ENCODE measurements at regions not wholly inside any gene's neighbourhood (a gene's known extent, or its start where the extent isn't known, plus 50 kb on each side); places are given as distances from the start of the nearest gene placed in this dataset.

- no peak overlapping the region for H3K4me3 ChIP-seq (ENCODE audit: low read depth, low read length)
- DNase-seq (ENCODE audit: low read depth) = no peak
- TF ChIP-seq, protein P1, sequence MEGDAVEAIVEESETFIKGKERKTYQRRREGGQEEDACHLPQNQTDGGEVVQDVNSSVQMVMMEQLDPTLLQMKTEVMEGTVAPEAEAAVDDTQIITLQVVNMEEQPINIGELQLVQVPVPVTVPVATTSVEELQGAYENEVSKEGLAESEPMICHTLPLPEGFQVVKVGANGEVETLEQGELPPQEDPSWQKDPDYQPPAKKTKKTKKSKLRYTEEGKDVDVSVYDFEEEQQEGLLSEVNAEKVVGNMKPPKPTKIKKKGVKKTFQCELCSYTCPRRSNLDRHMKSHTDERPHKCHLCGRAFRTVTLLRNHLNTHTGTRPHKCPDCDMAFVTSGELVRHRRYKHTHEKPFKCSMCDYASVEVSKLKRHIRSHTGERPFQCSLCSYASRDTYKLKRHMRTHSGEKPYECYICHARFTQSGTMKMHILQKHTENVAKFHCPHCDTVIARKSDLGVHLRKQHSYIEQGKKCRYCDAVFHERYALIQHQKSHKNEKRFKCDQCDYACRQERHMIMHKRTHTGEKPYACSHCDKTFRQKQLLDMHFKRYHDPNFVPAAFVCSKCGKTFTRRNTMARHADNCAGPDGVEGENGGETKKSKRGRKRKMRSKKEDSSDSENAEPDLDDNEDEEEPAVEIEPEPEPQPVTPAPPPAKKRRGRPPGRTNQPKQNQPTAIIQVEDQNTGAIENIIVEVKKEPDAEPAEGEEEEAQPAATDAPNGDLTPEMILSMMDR (IDR thresholded peaks at IDR 0.05; ENCODE audit: insufficient read depth, low read length) = no peak
Observed at GRCh38 chr4:178140326-178140915, 698.2 kb upstream of the AGA start.

- no peak overlapping the region for H3K4me3 ChIP-seq (ENCODE audit: low read depth, low read length)
- DNase-seq (ENCODE audit: low read depth) = no peak
- TF ChIP-seq, protein P1 (IDR thresholded peaks at IDR 0.05; ENCODE audit: insufficient read depth, low read length) = no peak
Observed at GRCh38 chr4:178142724-178143123, 700.5 kb upstream of the AGA start.

DNA sequence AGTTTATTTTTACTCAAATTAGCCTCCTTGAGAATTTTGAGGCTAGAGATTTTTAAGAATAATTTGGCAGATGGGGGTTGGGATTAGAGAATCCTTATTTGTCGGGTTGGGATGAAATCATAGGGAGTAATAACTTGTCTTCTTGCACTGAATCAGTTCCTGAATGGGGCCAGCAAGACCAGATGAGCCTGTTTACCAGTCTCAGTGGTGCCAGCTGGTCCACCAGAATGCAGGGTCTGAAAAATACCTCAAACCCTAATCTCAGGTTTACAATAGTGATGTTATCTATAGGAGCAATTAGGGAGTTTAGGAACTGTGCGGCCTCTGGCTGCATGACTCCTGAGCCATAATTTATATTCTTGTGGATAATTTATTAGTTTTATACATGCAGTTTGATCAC lies 705.9 kb upstream of the AGA start:
- H3K4me3 ChIP-seq (ENCODE audit: low read depth, low read length) = no peak overlapping the region
- DNase-seq (ENCODE audit: low read depth) = no peak
- TF ChIP-seq, protein P1 (IDR thresholded peaks at IDR 0.05; ENCODE audit: insufficient read depth, low read length) = no peak

DNA sequence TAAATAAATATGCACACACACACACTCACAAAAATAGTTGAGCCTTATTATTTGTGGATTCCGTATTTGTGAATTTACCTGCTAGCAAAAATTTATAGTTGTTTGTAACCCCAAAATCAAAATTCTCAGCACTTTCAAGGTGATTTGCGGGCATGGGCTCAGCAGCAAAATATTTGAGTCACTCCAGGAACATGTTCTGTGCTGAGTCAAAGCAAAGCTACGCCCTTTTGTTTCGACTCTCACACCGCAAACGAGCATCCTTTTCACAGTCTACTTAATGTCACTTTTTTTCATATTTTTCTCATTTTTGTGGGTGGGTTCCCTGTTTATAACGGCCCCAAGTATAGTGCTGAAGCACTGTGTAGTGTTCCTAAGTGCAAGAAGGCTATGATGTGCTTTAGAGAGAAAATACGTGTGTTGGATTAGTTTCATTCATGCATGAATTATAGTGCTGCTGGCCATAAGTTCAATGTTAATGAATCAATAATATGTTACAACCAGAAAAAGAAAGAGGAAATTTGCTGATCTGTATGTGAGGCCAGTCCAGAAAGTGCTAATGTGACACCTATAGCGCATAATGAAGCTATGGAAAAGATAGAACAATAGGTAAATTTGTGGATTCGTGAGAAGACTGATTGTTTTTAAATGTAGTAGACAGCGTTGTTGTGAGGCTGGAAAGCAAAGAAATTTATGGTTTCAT lies 723.2 kb upstream of the AGA start:
- no peak overlapping the region for H3K4me3 ChIP-seq (ENCODE audit: low read depth, low read length)
- TF ChIP-seq, protein P1 (IDR thresholded peaks at IDR 0.05; ENCODE audit: insufficient read depth, low read length) = no peak
- no peak for DNase-seq (ENCODE audit: low read depth)

DNA sequence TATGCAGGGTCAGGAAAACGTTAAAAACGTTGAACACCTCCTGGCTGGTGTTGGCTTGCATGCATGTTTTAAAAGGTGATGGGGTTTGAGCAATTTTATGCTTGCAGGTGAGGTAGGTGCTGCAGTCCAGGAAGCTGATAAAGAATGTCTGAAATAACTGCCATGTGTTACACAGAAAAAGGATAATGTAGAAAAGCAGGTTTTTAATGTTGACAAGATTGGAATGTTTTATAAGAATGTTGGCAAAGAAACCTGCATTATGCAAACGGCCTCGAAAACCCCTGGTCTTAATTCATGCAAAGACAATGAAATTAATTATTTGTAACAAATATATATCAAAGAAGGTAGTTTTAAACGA lies 723.7 kb upstream of the AGA start:
- TF ChIP-seq, protein P1 (IDR thresholded peaks at IDR 0.05; ENCODE audit: insufficient read depth, low read length) = no peak
- DNase-seq (ENCODE audit: low read depth) = no peak
- H3K4me3 ChIP-seq (ENCODE audit: low read depth, low read length) = no peak overlapping the region

DNA sequence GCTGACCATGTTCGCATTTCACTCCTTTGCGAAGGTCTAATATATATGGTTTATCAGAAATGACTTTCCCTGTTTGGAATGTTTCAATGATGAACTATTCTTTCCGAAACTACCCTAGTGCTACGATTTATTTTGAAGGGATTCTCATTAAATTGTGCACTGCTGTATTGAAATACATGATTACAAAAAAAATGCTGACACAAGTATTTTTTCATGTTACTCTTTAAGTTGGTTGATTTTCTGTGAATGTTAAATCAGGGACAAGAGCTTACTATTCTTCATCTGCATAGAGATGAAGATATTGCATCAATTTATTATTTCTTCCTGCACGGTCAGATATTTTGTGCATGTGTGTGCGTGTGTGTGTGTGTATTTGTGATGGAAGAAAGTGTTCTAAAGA lies 731.5 kb upstream of the AGA start:
- TF ChIP-seq, protein P1 (IDR thresholded peaks at IDR 0.05; ENCODE audit: insufficient read depth, low read length) = no peak

GRCh38 chr4:178174756-178175155 lies 732.5 kb upstream of the AGA start:
- no peak overlapping the region for H3K4me3 ChIP-seq (ENCODE audit: low read depth, low read length)
- TF ChIP-seq, protein P1 (IDR thresholded peaks at IDR 0.05; ENCODE audit: insufficient read depth, low read length) = no peak
- no peak for DNase-seq (ENCODE audit: low read depth)

More for the DNA sequence above, 731.5 kb upstream of the AGA start:
- no peak for DNase-seq (ENCODE audit: low read depth)
- H3K4me3 ChIP-seq (ENCODE audit: low read depth, low read length) = no peak overlapping the region
